ENCODE measurements at regions not wholly inside any gene's neighbourhood (a gene's known extent, or its start where the extent isn't known, plus 50 kb on each side); places are given as distances from the start of the nearest gene placed in this dataset.

- TF ChIP-seq, protein P1, sequence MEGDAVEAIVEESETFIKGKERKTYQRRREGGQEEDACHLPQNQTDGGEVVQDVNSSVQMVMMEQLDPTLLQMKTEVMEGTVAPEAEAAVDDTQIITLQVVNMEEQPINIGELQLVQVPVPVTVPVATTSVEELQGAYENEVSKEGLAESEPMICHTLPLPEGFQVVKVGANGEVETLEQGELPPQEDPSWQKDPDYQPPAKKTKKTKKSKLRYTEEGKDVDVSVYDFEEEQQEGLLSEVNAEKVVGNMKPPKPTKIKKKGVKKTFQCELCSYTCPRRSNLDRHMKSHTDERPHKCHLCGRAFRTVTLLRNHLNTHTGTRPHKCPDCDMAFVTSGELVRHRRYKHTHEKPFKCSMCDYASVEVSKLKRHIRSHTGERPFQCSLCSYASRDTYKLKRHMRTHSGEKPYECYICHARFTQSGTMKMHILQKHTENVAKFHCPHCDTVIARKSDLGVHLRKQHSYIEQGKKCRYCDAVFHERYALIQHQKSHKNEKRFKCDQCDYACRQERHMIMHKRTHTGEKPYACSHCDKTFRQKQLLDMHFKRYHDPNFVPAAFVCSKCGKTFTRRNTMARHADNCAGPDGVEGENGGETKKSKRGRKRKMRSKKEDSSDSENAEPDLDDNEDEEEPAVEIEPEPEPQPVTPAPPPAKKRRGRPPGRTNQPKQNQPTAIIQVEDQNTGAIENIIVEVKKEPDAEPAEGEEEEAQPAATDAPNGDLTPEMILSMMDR (IDR thresholded peaks at IDR 0.05; ENCODE audit: borderline replicate concordance, extremely low read depth, insufficient read depth), result no peak
- H3K4me1 ChIP-seq (ENCODE audit: control insufficient read depth in 2 of 3, insufficient read depth in 2 of 3, low read depth in 1 of 3, low read length in 3 of 3), result no peaks in the 10 kb centered on the region
- FAIRE-seq (no peak), DNase-seq (no peak)
- H3K9me3 ChIP-seq (ENCODE audit: control insufficient read depth in 2 of 3, insufficient read depth in 1 of 3, low read length in 3 of 3), result no peaks in the 10 kb centered on the region
- intact Hi-C loops (cut with DNase I), result no loop called here
- no peak overlapping the region for H3K9ac ChIP-seq (ENCODE audit: low read length in 3 of 3)
- H3K4me3 ChIP-seq (ENCODE audit: low read length in 3 of 3), result no peak overlapping the region
- no peaks in the 10 kb centered on the region for H3K27me3 ChIP-seq (ENCODE audit: control insufficient read depth, insufficient read depth, low read length)
- H3K36me3 ChIP-seq (ENCODE audit: control insufficient read depth in 2 of 3, insufficient read depth in 3 of 3, low read length in 3 of 3), result peaks cover 0 to 11% (median 0%) of the 10 kb centered on the region in 3 donors
- no peak overlapping the region for H3K27ac ChIP-seq (ENCODE audit: low read depth in 2 of 2, low read length in 2 of 2)
Measured at GRCh38 chr1:245087723-245088122, 67.1 kb upstream of the KIF26B start.

- H3K27me3 ChIP-seq (ENCODE audit: control insufficient read depth, insufficient read depth, low read length), result no peaks in the 10 kb centered on the region
- no peaks in the 10 kb centered on the region for H3K4me1 ChIP-seq (ENCODE audit: control insufficient read depth in 2 of 3, insufficient read depth in 2 of 3, low read depth in 1 of 3, low read length in 3 of 3)
- H3K4me3 ChIP-seq (ENCODE audit: low read length in 3 of 3), result no peak overlapping the region
- no peak for DNase-seq
- TF ChIP-seq, protein P1 (IDR thresholded peaks at IDR 0.05; ENCODE audit: borderline replicate concordance, extremely low read depth, insufficient read depth), result no peak
- H3K9me3 ChIP-seq (ENCODE audit: control insufficient read depth in 2 of 3, insufficient read depth in 1 of 3, low read length in 3 of 3), result no peaks in the 10 kb centered on the region
- H3K9ac ChIP-seq (ENCODE audit: low read length in 3 of 3), result no peak overlapping the region
- peaks cover 0 to 7% (median 0%) of the 10 kb centered on the region in 3 donors for H3K36me3 ChIP-seq (ENCODE audit: control insufficient read depth in 2 of 3, insufficient read depth in 3 of 3, low read length in 3 of 3)
- FAIRE-seq, result no peak
- intact Hi-C loops (cut with DNase I), result no loop called here
- no peak overlapping the region for H3K27ac ChIP-seq (ENCODE audit: low read depth in 2 of 2, low read length in 2 of 2)
Measured at GRCh38 chr1:245086389-245086969, 68.3 kb upstream of the KIF26B start.

DNA sequence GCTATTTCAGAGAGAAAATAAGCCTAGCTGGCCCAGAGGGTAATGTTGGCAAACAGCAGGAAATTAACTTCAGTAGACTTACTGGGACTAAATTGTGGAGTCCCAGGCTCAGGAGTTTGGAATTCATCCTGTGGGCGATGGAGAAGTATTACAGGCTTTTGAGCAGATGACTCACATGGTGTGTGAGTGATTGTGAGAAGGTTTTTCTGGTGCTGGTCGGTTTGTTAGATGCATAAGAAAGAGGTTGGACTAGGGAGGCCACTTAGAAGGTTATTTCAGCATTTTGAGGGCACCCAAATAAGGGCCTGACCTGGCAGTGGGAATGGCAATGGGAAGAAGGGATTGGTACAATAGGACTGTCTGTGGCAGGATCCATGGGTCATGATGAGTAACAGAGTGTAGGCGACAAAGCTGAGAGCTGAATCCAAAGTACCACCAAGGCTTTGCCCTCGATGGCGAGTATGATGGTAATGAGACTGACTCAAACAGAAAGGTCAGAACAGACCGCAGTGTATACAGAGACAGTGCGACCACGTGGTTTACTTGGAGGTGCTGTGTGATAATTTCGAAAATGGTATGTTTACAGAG, 69.2 kb upstream of the KIF26B start:
- H3K4me1 ChIP-seq (ENCODE audit: control insufficient read depth in 2 of 3, insufficient read depth in 2 of 3, low read depth in 1 of 3, low read length in 3 of 3), result no peaks in the 10 kb centered on the region
- intact Hi-C loops (cut with DNase I), result no loop called here
- H3K27ac ChIP-seq (ENCODE audit: low read depth in 2 of 2, low read length in 2 of 2), result no peak overlapping the region
- DNase-seq, result no peak
- FAIRE-seq, result no peak
- H3K9me3 ChIP-seq (ENCODE audit: control insufficient read depth in 2 of 3, insufficient read depth in 1 of 3, low read length in 3 of 3), result no peaks in the 10 kb centered on the region
- TF ChIP-seq, protein P1 (IDR thresholded peaks at IDR 0.05; ENCODE audit: borderline replicate concordance, extremely low read depth, insufficient read depth), result no peak
- peaks cover 0 to 5% (median 0%) of the 10 kb centered on the region in 3 donors for H3K36me3 ChIP-seq (ENCODE audit: control insufficient read depth in 2 of 3, insufficient read depth in 3 of 3, low read length in 3 of 3)
- no peak overlapping the region for H3K9ac ChIP-seq (ENCODE audit: low read length in 3 of 3)
- no peak overlapping the region for H3K4me3 ChIP-seq (ENCODE audit: low read length in 3 of 3)
- H3K27me3 ChIP-seq (ENCODE audit: control insufficient read depth, insufficient read depth, low read length), result no peaks in the 10 kb centered on the region

All from kidney (tissue), 13 donors.